HG02981 (cell line): ENCODE measurements at regions not wholly inside any gene's neighbourhood (a gene's known extent, or its start where the extent isn't known, plus 50 kb on each side); places are given as distances from the start of the nearest gene placed in this dataset.

Source experiments
- ATAC-seq: cut with Tn5 transposase; IDR thresholded peaks from one replicate; pipeline ENCODE4 v1.9.1; 2021; ENCODE audit warnings: mild to moderate bottlenecking, moderate library complexity; ENCODE audit not compliant: unreplicated experiment

GRCh38 chr3:195003006-195003892 is 267.7 kb downstream of the XXYLT1 start:
- no peak for ATAC-seq

GRCh38 chr3:195003893-195004289 is 267.1 kb downstream of the XXYLT1 start:
- no peak for ATAC-seq

GRCh38 chr3:195004512-195005250 is 266.3 kb downstream of the XXYLT1 start:
- no peak for ATAC-seq

- no peak for ATAC-seq
Measured at GRCh38 chr3:195005251-195005620, 265.7 kb downstream of the XXYLT1 start.

GRCh38 chr3:195005759-195006510 is 265.0 kb downstream of the XXYLT1 start:
- no peak for ATAC-seq

GRCh38 chr3:195007151-195007550 is 263.8 kb downstream of the XXYLT1 start:
- no peak for ATAC-seq

- no peak for ATAC-seq
Measured at GRCh38 chr3:195007766-195008165, 263.2 kb downstream of the XXYLT1 start.

GRCh38 chr3:195008816-195009215 is 262.1 kb downstream of the XXYLT1 start:
- no peak for ATAC-seq

- no peak for ATAC-seq
Measured at GRCh38 chr3:195009616-195010015, 261.3 kb downstream of the XXYLT1 start.

GRCh38 chr3:195010551-195011100 is 260.3 kb downstream of the XXYLT1 start:
- no peak for ATAC-seq

GRCh38 chr3:195011231-195011834 is 259.6 kb downstream of the XXYLT1 start:
- ATAC-seq: no peak

- no peak for ATAC-seq
Measured at GRCh38 chr3:195012100-195012499, 258.9 kb downstream of the XXYLT1 start.

- ATAC-seq: no peak
Measured at GRCh38 chr3:195012571-195012970, 258.4 kb downstream of the XXYLT1 start.

GRCh38 chr3:195013411-195014361 is 257.3 kb downstream of the XXYLT1 start:
- ATAC-seq: no peak

- no peak for ATAC-seq
Measured at GRCh38 chr3:195015021-195015420, 255.9 kb downstream of the XXYLT1 start.

GRCh38 chr3:195017151-195017550 is 253.8 kb downstream of the XXYLT1 start:
- ATAC-seq: no peak
